ENCODE measurements at regions not wholly inside any gene's neighbourhood (a gene's known extent, or its start where the extent isn't known, plus 50 kb on each side); places are given as distances from the start of the nearest gene placed in this dataset.

DNA sequence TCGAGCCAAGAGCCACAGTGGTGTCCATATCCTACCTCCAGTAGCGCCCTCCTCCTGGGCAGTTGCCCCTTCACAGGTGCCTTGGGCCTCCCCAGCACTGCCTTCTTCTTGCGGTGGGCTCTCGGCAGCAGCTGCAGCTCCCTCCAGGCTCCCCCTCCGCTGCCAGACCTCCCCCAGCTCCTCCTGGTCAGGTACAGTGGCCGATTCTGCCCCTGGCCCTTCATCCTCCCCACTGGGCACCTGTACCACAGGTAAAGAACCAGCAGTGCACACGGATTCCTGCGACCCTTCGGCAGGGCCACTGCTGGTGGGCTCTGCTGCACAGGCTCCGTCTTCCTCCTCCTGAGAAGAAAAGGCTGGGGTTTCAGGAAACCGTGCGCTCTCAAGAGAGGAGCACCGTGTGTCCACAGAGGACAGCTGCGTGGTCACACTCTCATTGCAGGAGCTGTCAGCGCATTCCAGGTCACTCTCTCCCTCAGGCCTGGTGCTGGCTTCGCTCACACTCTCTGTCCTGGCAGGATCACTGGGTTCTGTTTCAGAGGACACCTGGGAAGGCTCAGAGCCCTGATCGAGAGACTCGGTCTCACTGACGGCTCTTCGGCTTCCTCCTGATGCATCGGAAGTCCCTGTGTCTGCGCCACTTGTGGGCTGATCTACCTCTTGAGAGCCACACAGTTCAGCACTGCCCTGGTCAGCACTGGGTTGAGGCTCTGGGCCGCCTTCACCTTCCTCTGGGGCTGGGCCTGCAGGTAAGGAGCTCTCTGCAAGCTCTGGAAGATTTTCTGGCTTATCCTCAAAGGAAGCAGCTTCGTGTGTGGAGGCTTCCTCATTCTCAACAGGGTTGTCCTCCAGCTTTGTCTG lies 147.4 kb upstream of the STK17B start:
- DNase-seq: no peak

DNA sequence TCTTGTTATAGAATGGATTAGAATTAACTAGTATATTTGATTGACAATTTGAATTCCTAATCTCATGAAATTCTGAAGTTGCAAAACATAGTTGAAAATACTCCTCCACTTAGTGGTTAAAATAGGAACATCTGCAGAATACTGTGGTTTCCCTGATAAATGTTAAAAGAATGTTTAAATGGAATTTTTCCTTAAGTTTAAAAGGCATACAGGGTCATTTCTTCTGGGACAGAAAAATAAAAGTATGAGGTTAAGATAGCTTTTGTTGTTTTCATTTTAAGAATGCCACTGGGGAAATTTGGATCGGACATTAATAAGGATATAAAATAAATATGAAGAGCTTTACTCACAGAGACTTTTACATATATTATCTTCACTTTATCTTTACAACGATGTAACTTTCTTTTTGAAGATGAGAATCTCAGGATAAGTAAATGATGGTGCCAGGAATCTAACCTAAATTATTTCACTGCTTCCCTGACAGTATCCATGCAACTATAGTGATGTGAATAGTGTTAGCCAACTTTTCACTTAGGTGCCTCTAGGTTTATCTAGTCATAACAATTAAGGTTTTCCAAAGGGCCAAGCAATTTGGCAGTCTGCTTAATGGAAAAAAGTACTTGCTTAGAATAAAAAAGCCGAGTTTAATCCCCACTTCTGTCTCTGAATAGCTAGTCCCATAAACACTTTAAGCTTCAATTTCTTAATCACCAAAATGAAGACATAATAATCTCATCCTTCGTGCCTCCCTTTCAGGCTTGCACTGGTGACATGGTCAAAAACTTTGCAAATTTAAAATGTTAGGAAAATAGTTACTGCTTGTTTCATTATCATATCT lies 151.8 kb upstream of the STK17B start:
- no peak for DNase-seq

DNA sequence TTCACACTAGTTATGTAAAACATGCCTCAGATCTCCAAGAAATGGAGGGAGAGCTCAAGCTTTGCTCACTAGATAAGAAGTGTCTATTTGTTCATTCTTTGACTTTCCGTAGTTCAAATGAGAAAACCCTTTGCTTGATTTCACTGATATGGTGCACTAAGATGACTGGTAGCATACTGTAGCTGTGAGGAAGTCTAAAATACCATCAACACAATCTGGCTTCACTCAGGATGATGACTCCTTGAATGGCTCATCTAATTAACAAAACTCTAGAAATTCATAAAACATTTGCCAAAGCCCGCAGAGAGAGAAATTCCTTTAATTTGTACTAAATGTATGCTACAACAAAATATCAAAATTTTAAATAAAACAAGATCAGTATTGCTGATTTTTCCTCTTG lies 152.8 kb upstream of the STK17B start:
- DNase-seq: no peak

DNA sequence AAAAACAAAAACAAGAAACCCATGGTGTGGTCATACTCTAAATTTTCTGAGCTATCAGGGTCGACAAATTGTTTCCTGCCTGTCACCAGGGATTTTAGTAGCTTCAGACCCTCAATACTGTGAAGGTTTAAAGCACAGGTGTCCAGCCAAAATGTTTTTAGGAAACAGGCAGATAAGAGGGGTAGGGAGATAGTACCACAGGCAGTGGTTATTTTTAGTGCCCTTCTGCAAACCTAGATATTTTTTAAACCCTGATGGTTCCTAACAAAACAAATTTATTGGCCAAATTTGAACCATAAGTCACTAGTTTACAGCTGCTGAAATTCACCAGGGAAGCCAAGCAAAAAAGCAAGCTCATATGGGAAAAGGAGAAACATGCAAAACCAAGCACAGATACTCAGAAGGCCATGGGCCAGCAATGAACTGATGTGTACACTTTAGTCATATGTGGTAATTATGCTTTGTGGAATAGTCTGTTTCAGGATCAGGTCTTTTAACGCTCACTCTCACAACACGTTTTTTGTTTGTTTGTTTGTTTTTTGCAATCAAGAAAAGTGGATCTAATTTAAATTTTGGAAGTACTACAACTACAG lies 156.8 kb upstream of the STK17B start:
- DNase-seq: no peak

DNA sequence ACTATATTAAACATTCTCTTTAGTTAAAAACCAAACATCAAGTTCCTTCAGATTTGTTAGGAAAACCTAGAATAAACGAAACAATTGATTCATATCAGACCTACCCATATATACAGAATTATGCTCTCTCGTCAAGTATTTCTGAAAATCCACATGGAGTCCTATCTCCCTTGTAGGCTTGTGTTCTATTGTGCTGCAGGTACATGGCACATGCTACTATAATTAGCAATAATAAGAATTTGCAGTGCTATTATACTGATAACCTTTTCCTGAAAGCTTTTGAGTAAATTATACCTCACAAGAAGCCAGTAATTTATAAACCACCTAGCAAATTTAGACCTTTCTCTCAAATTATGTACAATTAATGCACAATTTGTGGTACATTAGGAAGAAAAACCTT lies 158.6 kb upstream of the STK17B start:
- no peak for DNase-seq

DNA sequence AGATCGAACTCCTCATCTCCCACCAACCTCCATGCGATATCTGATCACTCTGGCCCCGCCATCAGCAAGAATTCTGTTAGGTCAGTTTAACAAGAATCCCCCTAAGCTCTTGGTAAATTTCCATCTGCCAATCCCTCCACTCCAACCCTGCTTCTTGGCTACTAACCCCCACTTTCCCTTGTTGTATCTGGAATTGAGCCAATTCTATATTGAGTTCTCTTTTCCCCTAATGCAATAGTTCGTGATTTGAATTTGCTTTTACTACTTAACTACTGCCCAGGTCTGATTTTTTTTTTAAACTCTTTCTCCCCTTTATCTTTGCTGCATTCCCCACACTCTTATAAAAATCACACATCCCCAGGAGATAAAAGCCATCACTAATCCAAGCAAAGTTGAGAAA lies 159.3 kb upstream of the STK17B start:
- DNase-seq: no peak

DNA sequence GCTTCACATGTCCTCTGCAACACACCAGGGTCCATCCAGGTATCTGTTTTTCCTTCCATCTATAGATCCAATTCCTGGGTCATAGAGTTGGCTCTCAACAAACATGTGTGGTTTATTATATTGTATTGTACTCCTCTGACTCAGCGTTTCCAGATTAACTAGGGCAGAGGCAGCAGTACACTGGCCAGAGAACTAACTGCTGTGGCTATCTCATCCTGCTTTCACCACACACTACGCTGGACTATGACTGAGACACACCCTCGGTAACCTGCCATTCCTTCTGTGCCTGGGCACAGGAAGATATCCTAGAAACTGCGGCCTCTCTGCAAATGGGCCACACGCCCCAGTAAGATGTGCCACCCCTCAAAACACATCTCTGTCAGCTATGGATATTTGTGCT lies 159.8 kb upstream of the STK17B start:
- no peak for DNase-seq

DNA sequence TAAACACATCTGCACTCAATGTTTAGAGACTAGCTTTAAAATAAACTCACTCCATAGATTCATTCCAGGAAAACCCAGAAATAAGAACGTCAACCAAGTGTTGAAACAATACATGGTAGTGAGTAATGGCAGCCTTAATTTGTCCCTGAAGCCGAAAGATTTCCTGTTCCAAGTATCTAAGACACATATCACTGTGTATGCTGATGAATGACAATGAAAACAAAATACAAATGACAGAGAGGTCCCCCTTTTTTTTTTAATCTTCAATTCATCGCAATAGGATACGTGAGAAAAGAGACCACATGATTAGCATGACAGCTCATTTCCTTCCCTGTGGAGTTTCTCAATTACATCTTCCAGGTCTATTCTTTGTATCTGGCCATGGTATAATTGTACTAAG lies 160.5 kb upstream of the STK17B start:
- no peak for DNase-seq

DNA sequence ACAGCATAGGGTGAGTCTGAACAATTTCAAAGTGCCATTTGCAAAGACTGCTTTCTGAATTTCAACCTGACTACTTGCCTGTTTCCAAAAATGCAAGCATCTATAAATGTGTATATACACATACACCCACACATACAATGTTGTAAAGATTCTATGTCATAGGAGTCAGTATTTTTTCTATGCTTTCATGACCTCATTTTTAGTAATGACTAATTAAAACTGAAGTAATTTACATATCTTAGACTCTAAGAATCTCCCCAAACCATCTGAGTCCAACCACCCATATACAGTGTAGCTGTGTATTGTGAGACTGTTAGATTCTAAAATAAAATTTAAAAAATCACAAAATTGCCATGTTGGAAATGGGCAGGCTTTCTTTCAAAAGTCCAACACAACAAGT lies 162.0 kb upstream of the STK17B start:
- DNase-seq: no peak

DNA sequence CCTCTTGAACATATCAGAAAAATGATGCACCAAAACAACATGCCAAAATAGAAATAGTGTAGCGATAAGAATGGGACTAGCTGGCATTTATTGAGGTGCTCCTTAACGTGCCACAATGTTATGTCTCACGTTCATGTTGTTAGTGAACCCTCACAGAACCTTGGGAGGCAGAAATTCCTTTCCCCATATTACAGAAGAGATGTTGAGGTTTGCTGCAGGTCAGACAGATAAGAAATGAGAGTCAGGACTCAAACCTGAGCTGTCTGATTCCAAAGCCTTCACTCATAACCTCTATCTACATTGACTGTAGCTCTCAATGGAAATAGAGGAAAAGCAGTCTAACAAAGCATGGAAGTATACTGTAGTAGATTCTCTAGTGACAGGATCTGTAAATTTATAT lies 163.3 kb upstream of the STK17B start:
- no peak for DNase-seq

DNA sequence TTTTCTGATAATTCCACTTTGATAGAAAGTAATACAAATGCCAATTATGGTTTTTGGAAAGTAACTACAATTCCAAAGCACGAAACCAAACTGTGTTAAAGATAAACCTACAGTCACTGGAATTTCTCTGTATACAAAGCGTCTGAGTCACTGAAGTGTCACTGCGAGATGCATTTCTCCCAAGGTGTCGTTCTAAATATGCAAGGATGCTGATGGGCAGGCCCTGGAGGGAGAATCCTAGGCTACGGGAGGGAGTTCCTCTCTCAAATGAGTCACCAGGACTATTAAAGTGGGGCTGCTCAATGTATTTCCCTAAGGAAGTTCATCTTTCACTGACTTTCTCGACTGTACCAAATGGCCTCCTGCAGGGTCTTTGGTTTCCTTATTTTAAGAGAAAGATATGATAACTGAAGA lies 163.8 kb upstream of the STK17B start:
- no peak for DNase-seq

DNA sequence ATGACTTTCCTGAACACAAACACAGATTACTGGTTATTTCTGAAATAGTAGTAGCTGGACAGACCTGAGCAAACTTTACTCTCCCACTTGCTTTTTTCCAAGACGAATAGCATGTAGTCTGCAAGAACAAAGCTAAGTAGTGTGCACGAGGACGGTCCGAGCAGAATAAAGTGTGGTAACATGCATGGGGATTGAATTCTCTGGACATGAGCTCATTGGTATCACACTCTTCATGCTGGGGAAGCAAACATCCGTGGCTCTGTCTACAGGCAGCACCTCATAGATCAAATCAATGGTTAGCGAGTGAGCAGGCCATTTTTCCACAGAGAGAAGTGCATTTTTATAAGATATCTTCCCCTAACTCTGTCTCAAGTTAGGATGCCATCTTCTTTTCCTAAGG lies 164.8 kb upstream of the STK17B start:
- no peak for DNase-seq

DNA sequence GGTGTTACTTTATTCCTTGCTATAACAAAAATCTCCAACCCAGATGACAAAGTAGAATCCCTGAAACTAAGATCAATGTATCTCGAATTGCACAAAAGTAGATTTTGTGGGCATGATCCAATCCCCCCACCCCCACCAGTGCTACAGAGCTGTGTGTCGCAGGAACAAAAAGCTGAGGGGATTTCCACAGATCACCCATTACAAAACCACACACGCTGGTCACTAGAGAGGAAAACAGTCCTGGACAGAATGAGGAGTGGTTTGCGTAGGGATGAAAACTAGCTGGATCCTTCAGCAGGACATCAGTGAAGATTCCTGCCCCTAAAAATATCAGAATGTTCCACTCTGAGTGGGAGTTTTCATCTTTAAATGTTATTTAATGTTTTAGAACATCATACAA lies 165.3 kb upstream of the STK17B start:
- no peak for DNase-seq

DNA sequence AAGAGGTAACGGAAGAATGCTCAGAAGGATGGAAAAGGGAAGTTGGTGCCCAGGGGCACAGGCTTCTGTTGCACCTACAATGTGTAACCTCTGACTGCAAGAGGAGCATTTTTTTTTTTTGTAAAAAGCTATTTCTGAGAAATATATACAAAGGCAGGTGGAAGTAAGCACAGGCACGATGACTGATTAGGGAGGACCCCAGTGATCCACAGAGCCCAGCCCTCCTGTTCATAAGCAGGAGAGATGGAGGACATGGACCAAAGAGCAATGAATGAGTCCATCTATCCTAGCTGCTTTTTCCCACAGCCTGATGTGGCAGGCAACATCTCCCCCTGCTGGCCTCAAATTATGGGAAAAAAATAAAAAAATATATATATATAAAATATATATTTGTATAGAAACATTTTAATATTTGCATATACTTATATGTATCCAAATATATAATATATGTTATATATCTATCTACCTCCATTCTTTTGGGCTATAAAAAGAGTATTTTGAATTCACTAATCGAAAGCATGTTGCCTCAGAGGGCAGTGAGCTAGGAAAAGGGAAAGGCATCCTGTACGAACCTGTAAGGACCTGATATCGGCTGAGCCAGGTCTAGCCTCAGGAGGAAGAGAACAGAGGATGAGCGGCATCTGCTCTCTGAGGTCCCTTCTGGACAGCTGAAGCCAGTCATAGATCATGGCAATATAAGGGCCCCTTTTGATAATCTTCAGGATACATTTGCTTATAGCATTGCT lies 166.0 kb upstream of the STK17B start:
- no peak for DNase-seq

DNA sequence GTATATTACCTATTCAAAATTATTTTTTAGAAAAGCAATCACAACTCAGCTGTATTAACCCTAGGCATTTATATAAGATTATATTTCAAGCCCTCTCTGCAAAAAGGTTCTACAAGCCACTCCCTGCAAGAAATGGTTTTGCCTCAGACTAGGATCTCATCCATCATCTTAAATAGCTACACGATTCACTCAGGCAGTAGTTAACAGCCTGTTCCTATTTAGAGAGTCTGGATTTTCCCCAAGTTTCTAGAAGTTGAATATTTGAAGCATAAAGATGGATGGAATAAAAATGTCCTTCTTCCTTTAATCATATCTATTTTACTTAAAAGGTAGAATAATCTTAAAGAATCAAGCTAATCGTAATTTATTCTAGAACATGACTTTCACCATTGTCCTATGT lies 167.1 kb upstream of the STK17B start:
- no peak for DNase-seq

DNA sequence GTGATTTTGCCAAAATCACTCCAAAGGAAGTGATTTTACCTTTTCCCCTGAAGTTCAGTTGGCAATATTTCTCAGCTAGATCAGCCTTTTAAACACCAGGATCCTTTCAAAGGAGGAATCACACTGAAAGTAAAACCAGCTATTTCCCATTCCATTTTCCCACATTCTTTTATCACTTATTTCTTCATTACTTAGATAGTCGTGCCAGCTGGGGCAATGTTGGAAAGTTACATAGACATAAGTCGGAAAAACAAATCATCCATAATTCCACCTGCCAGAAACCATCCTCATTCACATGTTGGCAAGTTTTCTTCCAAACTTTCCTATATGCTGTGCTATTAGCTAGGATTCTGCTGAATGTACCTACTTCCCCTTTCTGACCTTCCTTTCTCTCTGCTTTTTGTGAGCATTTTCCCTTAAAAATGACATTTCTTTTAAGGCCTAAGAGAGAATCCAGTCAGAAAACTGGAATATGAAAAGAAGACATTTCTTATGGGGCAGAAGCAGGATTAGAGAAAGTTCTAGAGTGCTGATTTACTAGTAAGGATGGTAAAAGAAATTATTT lies 170.0 kb upstream of the STK17B start:
- DNase-seq: no peak

DNA sequence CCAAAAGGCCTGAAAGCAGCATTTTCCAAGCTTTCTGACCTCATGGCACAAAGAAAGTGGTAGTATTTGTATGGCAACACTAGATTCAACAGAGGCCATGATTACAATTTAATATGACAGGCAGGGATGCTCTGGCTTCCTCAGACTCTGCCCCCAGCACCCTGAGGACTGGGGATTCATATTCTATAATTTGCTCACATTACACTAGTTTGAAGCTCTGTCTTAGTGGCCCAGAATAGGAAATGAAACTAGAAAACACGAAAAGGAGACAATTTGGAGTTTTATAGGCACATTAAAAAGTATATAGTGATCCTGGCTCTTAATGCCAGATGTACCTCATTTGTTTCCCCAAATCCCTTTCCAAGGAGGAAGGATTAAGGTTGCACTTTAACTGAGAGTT lies 173.0 kb upstream of the STK17B start:
- no peak for DNase-seq

DNA sequence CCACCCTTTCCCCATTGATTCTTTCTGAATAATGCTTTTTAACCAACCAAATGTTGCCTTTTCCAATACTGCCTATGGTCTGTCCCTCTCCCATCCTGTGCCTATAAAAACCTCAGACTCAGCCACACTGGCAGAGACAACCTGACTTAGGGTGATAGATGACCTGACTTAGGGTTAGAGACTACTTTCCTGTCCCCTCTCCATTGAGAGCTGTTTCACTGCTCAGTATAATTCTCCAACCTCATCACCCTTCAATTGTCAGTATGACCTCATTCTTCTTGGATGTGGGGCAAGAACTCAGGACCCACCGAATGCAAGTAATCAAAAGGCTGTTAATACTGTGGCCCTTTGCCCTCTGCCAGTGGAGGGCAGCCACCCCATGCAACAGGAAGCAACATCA lies 182.3 kb upstream of the STK17B start:
- DNase-seq: no peak

DNA sequence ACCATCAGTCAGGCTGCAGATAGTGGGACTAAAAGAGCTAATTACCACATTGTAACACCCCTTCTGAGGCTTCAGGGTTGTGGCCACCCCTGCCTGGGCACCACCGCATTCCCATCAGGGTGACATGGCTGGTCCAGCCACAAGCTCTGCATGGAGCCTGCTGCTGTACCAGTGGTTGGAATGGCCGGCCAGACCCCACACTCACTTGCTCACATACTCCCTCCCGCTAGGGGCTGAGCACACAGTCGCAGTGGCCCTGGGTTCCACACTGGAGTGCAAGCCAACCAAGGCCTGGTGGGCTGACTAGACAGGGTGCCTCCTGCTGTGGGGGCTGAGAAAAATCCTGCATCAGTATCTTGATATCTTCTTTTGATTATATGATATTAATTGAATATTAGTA lies 182.8 kb upstream of the STK17B start:
- no peak for DNase-seq

DNA sequence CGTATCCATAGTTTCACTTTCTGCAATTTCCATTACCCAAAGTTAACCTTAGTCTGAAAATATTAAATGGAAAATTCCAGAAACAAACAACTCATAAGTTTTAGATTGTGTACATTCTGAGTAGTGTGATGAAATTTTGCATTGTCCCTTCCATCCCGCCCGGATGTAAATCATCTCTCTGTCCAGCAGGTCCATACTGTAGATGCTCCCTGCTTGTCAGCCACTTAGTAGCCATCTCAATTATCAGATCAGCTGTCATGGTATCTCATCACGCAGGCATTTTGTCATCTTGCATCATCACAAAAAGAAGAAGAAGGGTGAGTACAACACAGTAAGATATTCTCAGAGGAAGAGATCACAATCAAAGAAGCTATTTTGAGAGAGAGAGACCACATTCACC lies 185.0 kb upstream of the STK17B start:
- no peak for DNase-seq

DNA sequence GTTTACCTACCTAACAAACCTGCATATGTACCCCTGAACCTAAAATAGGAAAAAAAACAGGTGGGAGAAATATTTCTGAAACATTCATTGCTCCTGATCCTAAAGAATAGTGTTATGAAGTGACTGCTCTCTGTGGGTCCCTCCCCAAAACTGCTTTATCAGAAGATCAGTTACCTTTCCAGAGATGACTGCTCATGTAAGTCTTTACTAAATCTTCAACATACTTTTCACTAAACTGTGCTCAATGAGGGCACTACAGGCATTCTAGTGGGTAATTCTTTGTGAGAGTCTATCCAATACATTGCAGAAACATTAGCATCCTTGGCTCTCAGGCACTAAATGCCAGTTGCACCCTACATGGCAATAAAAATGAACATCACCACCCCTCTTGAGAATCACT lies 189.3 kb upstream of the STK17B start:
- no peak for DNase-seq

DNA sequence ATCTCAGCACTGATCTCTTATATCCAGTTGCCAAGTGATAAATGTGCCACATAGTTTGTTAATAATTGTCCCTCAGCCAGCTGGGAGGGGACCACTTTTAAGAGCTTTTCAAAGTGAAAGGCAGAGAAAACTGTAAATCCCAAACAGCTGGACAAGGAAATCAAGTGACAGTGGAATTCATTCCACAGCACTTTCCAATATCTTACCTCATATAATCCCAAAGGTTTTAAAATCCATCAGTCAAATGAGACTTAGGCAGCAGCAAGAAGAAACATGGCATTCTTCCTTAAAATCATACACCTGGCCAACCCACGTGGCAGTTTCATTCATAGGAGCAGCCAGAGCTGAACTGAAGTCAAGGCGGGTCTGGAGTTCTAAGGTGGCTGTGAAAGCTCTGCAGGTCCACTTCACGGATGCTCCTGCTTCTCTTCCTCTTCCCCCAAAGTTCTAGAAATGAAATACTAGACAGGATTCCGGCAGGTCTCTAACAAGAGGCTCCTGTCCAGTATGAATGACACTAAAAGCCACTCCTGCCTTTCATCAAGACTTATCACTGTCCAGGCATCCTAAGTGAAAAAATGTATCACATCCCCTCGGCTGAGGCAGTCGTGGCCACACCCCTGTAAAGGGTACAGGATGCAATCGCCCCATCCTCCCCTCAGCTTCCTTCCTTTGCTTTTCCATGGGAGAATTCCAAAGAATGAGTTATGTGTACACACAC lies 190.4 kb upstream of the STK17B start:
- no peak for DNase-seq

All from activated CD4-positive, CD25-positive, alpha-beta regulatory T cell (primary cell).